CD14-positive monocyte (primary cell): ENCODE measurements at regions not wholly inside any gene's neighbourhood (a gene's known extent, or its start where the extent isn't known, plus 50 kb on each side); places are given as distances from the start of the nearest gene placed in this dataset.

ENCODE experiments used
- DNase-seq, 3 donors: peaks; one replicate each; pipeline ENCODE4 v3.0.0-alpha.2; 2011 to 2022
- H2AFZ ChIP-seq: 2 replicates; pipeline ENCODE4 v1.6.0; 2012; ENCODE audit warnings: mild to moderate bottlenecking, low read depth, low read length, inconsistent platforms; ENCODE audit not compliant: insufficient read depth, poor library complexity, severe bottlenecking
- H3K27ac ChIP-seq, 2 donors: 1 replicate in 1 of 2; 2 replicates in 1 of 2; pipeline ENCODE4 v1.5.1; 2012 to 2013; ENCODE audit warnings: low read length in 2 of 2, control low read depth in 1 of 2, inconsistent platforms in 1 of 2, low read depth in 1 of 2, mild to moderate bottlenecking in 1 of 2
- H3K27me3 ChIP-seq, 2 donors: one replicate each; pipeline versions ENCODE4 v1.6.0 to v1.6.1; 2011 to 2013; ENCODE audit warnings: low read length in 2 of 2; ENCODE audit not compliant: control insufficient read depth in 2 of 2, insufficient read depth in 2 of 2
- H3K36me3 ChIP-seq, 2 donors: replicated peaks in 1 of 2; 1 replicate in 1 of 2; 2 replicates in 1 of 2; pipeline versions ENCODE4 v1.5.1 to v1.6.1; 2012 to 2013; ENCODE audit warnings: low read length in 2 of 2, control low read depth in 1 of 2, inconsistent platforms in 1 of 2, mild to moderate bottlenecking in 1 of 2; ENCODE audit not compliant: insufficient read depth in 2 of 2, control insufficient read depth in 1 of 2
- H3K4me1 ChIP-seq, 2 donors: 1 replicate in 1 of 2; 2 replicates in 1 of 2; pipeline versions ENCODE4 v1.5.1 to v1.6.1; 2012 to 2013; ENCODE audit warnings: low read length in 2 of 2, control low read depth in 1 of 2, inconsistent platforms in 1 of 2, mild to moderate bottlenecking in 1 of 2, moderate library complexity in 1 of 2; ENCODE audit not compliant: insufficient read depth in 2 of 2, control insufficient read depth in 1 of 2
- H3K4me2 ChIP-seq: replicated peaks from 2 replicates; pipeline ENCODE3; 2012; ENCODE audit warnings: low read length, moderate library complexity, mild to moderate bottlenecking; ENCODE audit not compliant: poor library complexity, severe bottlenecking; ENCODE audit errors: extremely low read depth
- H3K4me3 ChIP-seq, 3 experiments: fragments of 200-600 bp in 1 of 3; sonication (generic) in 1 of 3; replicated peaks in 1 of 3; 1 replicate in 2 of 3; 2 replicates in 1 of 3; pipeline ENCODE4 v1.5.1; 2011 to 2013; ENCODE audit warnings: low read length in 3 of 3, mild to moderate bottlenecking in 3 of 3, control low read depth in 2 of 3, low read depth in 2 of 3, inconsistent platforms in 1 of 3, moderate library complexity in 1 of 3
- H3K79me2 ChIP-seq: 2 replicates; pipeline ENCODE4 v1.6.0; 2012; ENCODE audit warnings: mild to moderate bottlenecking, control low read depth, inconsistent platforms, low read length, moderate library complexity; ENCODE audit not compliant: insufficient read depth
- H3K9ac ChIP-seq: 2 replicates; pipeline ENCODE4 v1.6.0; 2017; ENCODE audit warnings: low read length, mild to moderate bottlenecking; ENCODE audit not compliant: insufficient read depth, poor library complexity, severe bottlenecking
- H3K9me3 ChIP-seq, 2 donors: replicated peaks in 1 of 2; 1 replicate in 1 of 2; 2 replicates in 1 of 2; pipeline versions ENCODE4 v1.5.1 to v1.6.1; 2012 to 2013; ENCODE audit warnings: low read length in 2 of 2, control low read depth in 1 of 2; ENCODE audit not compliant: control insufficient read depth in 1 of 2, insufficient read depth in 1 of 2
- H4K20me1 ChIP-seq: 2 replicates; pipeline ENCODE4 v1.6.0; 2012; ENCODE audit warnings: mild to moderate bottlenecking, low read length, control low read depth, moderate library complexity; ENCODE audit not compliant: insufficient read depth
- H3K27ac Mint-ChIP-seq, 7 donors: one replicate each; pipeline ENCODE4 v1.8.0; 2020; ENCODE audit warnings: mild to moderate bottlenecking in 7 of 7, mixed read lengths in 7 of 7, moderate library complexity in 6 of 7, inconsistent platforms in 2 of 7
- H3K27me3 Mint-ChIP-seq, 3 donors: one replicate each; pipeline ENCODE4 v1.8.0; 2021 to 2022; ENCODE audit warnings: low read depth in 3 of 3, mild to moderate bottlenecking in 3 of 3, mixed read lengths in 3 of 3, moderate library complexity in 3 of 3, inconsistent platforms in 1 of 3
- H3K36me3 Mint-ChIP-seq, 2 donors: one replicate each; pipeline ENCODE4 v1.8.0; 2020; ENCODE audit warnings: mixed read lengths in 2 of 2, inconsistent platforms in 1 of 2, mild to moderate bottlenecking in 1 of 2
- H3K4me1 Mint-ChIP-seq: one replicate; pipeline ENCODE4 v1.8.0; 2020; ENCODE audit warnings: mild to moderate bottlenecking, mixed read lengths
- H3K4me3 Mint-ChIP-seq, 2 donors: one replicate each; pipeline ENCODE4 v1.8.0; 2020; ENCODE audit warnings: mild to moderate bottlenecking in 2 of 2, mixed read lengths in 2 of 2, moderate library complexity in 1 of 2
- H3K9me3 Mint-ChIP-seq, 7 donors: one replicate each; pipeline ENCODE4 v1.8.0; 2020 to 2022; ENCODE audit warnings: mixed read lengths in 7 of 7, mild to moderate bottlenecking in 6 of 7, moderate library complexity in 6 of 7, inconsistent platforms in 2 of 7
- CTCF ChIP-seq: fragments of 200-600 bp; IDR thresholded peaks from one replicate; pipeline ENCODE4 v1.8.0; 2022; ENCODE audit warnings: antibody characterized with exemption, mild to moderate bottlenecking
- WGBS: methylation state at CpG from one replicate; pipeline ENCODE4 v1.1.5; 2013; ENCODE audit warnings: missing lambda C conversion rate; ENCODE audit not compliant: insufficient coverage; 5-methylcytosine and 5-hydroxymethylcytosine counted together
- intact Hi-C, 2 donors: fragments of 100-400 bp; cut with micrococcal nuclease; formaldehyde crosslinking; loops; one replicate each; pipeline versions ENCODE4 v1.15.0 to v1.15.1; 2023

GRCh38 chr10:31601136-31601535 lies 282.1 kb downstream of the ZEB1 start:
- no peak for TF ChIP-seq CTCF
- Mint-ChIP-seq H3K27me3 (peaks cover 0 to 2% (median 0%) of the 10 kb centered on the region in 3 donors), H3K36me3 (no peaks in the 10 kb centered on the region), H3K4me3 (no peak overlapping the region), H3K27ac (peak overlapping the region in 2 of 7 donors; percentile 5 to 75), H3K9me3 (peaks cover 0 to 6% (median 1%) of the 10 kb centered on the region in 7 donors), H3K4me1 (peaks cover 32% of the 10 kb centered on the region)
- 100% methylated on average over 1 of the region's 3 CpGs for WGBS
- intact Hi-C loops, result loop anchor here in 1 of 2 donors (10.0 kb wide), 2 partner anchors 104 to 164 kb away; no protein-coding TSS in a partner anchor
- no peak overlapping the region for H3K4me2 ChIP-seq
- no peaks in the 10 kb centered on the region for H3K9me3 ChIP-seq
- H3K79me2 ChIP-seq, result no peaks in the 10 kb centered on the region
- no peaks in the 10 kb centered on the region for H4K20me1 ChIP-seq
- no peaks in the 10 kb centered on the region for H3K36me3 ChIP-seq
- H3K4me1 ChIP-seq, result peaks cover 21 to 35% of the 10 kb centered on the region in 2 donors
- no peaks in the 10 kb centered on the region for H3K27me3 ChIP-seq
- no peak overlapping the region for H3K27ac ChIP-seq
- H3K4me3 ChIP-seq, result no peak overlapping the region
- DNase-seq, result no peak
- no peak overlapping the region for H3K9ac ChIP-seq
- H2AFZ ChIP-seq, result no peak overlapping the region

- 42% methylated on average over 2 of the region's 9 CpGs for WGBS
- peak; percentile 43 to 62 (median 46) for DNase-seq
- Histone ChIP-seq H2AFZ (no peak overlapping the region), H3K4me2 (no peak overlapping the region), H4K20me1 (no peaks in the 10 kb centered on the region), H3K4me3 (no peak overlapping the region), H3K36me3 (no peaks in the 10 kb centered on the region), H3K9me3 (no peaks in the 10 kb centered on the region), H3K27me3 (no peaks in the 10 kb centered on the region), H3K4me1 (peaks cover 21 to 35% of the 10 kb centered on the region in 2 donors), H3K27ac (no peak overlapping the region), H3K79me2 (no peaks in the 10 kb centered on the region), H3K9ac (no peak overlapping the region)
- TF ChIP-seq CTCF, result no peak
- peaks cover 0 to 2% (median 0%) of the 10 kb centered on the region in 3 donors for H3K27me3 Mint-ChIP-seq
- intact Hi-C loops, result loop anchor here (10.0 kb wide), 3 partner anchors 95 to 165 kb away; no protein-coding TSS in a partner anchor
- H3K36me3 Mint-ChIP-seq, result no peaks in the 10 kb centered on the region
- peak overlapping the region in 6 of 7 donors; percentile 3 to 73 (median 46) for H3K27ac Mint-ChIP-seq
- H3K4me3 Mint-ChIP-seq, result peak overlapping the region in 1 of 2 donors; percentile 33
- peaks cover 37% of the 10 kb centered on the region for H3K4me1 Mint-ChIP-seq
- peaks cover 0 to 8% (median 1%) of the 10 kb centered on the region in 7 donors for H3K9me3 Mint-ChIP-seq
Measured at GRCh38 chr10:31599626-31600504, 280.8 kb downstream of the ZEB1 start.
